Lung (tissue), 11 donors: ENCODE measurements at regions not wholly inside any gene's neighbourhood (a gene's known extent, or its start where the extent isn't known, plus 50 kb on each side); places are given as distances from the start of the nearest gene placed in this dataset.
A peak's percentile ranks its signal among the peaks of the same experiment; 100 is the strongest.
"Not testable (repeated sequence)": the region's sequence is repeated elsewhere in the genome, so short reads cannot be mapped to it uniquely, and the experiment has no call there.

ENCODE experiments used
- ATAC-seq: fragments of 200-7000 bp; cut with Tn5 transposase; one replicate; pipeline ENCODE4 v1.9.1; 2020; ENCODE audit warnings: moderate number of reproducible peaks; ENCODE audit not compliant: insufficient read depth, low FRiP score
- DNase-seq, 3 donors: peaks; one replicate each; pipeline ENCODE4 v3.0.0-alpha.2; 2013 to 2017
- H3K27ac ChIP-seq, 2 donors: one replicate each; pipeline ENCODE4 v1.5.1; 2013; ENCODE audit warnings: mild to moderate bottlenecking in 2 of 2, moderate library complexity in 2 of 2, control low read depth in 1 of 2, inconsistent platforms in 1 of 2, low read depth in 1 of 2, low read length in 1 of 2
- H3K27me3 ChIP-seq, 3 donors: one replicate each; pipeline ENCODE4 v1.5.1; 2013; ENCODE audit warnings: low read length in 2 of 3; ENCODE audit not compliant: control insufficient read depth in 3 of 3, insufficient read depth in 3 of 3
- H3K36me3 ChIP-seq, 4 donors: one replicate each; pipeline ENCODE4 v1.5.1; 2013; ENCODE audit warnings: low read length in 4 of 4, mild to moderate bottlenecking in 1 of 4, moderate library complexity in 1 of 4; ENCODE audit not compliant: control insufficient read depth in 4 of 4, insufficient read depth in 4 of 4
- H3K4me1 ChIP-seq, 5 donors: one replicate each; pipeline ENCODE4 v1.5.1; 2013; ENCODE audit warnings: low read length in 5 of 5, mild to moderate bottlenecking in 2 of 5, moderate library complexity in 1 of 5; ENCODE audit not compliant: control insufficient read depth in 5 of 5, insufficient read depth in 5 of 5
- H3K4me3 ChIP-seq: one replicate; pipeline ENCODE4 v1.5.1; 2013; ENCODE audit warnings: mild to moderate bottlenecking, control low read depth, moderate library complexity
- H3K9ac ChIP-seq, 2 donors: one replicate each; pipeline ENCODE4 v1.5.1; 2013; ENCODE audit warnings: low read length in 2 of 2, control low read depth in 1 of 2; ENCODE audit not compliant: insufficient read depth in 1 of 2
- H3K9me3 ChIP-seq, 4 donors: one replicate each; pipeline ENCODE4 v1.5.1; 2013; ENCODE audit warnings: low read length in 3 of 4, mild to moderate bottlenecking in 1 of 4, moderate library complexity in 1 of 4; ENCODE audit not compliant: control insufficient read depth in 4 of 4, insufficient read depth in 3 of 4
- WGBS, 2 donors: extraction: QIAGEN DNeasy Blood & Tissue Kit; methylation state at CpG; one replicate each; pipeline ENCODE4 v1.1.7; 2013; 5-methylcytosine and 5-hydroxymethylcytosine counted together
- TF ChIP-seq, protein P1 (sequence below): IDR thresholded peaks from 2 replicates; pipeline ENCODE4 v1.5.1; 2012; ENCODE audit warnings: mild to moderate bottlenecking; ENCODE audit errors: control extremely low read depth, extremely low read depth
- donor health status: control.
- donor health status: control.
- donor health status: Bipolar disorder and iron deficiency.
- donor health status: healthy.
- donor health status: DM: yes; HTN: yes; CAD: no.

GRCh38 chr11:119571311-119571710 is 148.3 kb upstream of the THY1 start:
- DNase-seq = no peak
- Histone ChIP-seq H3K4me3 (no peak overlapping the region), H3K27me3 (no peaks in the 10 kb centered on the region), H3K36me3 (no peaks in the 10 kb centered on the region), H3K9ac (no peak overlapping the region), H3K27ac (no peak overlapping the region), H3K9me3 (peaks cover 0 to 3% (median 0%) of the 10 kb centered on the region in 4 donors), H3K4me1 (peaks cover 0 to 4% (median 0%) of the 10 kb centered on the region in 5 donors)
- TF ChIP-seq, protein P1, sequence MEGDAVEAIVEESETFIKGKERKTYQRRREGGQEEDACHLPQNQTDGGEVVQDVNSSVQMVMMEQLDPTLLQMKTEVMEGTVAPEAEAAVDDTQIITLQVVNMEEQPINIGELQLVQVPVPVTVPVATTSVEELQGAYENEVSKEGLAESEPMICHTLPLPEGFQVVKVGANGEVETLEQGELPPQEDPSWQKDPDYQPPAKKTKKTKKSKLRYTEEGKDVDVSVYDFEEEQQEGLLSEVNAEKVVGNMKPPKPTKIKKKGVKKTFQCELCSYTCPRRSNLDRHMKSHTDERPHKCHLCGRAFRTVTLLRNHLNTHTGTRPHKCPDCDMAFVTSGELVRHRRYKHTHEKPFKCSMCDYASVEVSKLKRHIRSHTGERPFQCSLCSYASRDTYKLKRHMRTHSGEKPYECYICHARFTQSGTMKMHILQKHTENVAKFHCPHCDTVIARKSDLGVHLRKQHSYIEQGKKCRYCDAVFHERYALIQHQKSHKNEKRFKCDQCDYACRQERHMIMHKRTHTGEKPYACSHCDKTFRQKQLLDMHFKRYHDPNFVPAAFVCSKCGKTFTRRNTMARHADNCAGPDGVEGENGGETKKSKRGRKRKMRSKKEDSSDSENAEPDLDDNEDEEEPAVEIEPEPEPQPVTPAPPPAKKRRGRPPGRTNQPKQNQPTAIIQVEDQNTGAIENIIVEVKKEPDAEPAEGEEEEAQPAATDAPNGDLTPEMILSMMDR = no peak
- WGBS, 2 donors = 52 to 66% methylated on average over 3 of the region's 3 CpGs
- no peak for ATAC-seq

GRCh38 chr11:119567688-119568582 is 145.0 kb upstream of the THY1 start:
- TF ChIP-seq, protein P1 = no peak
- no peak overlapping the region for H3K4me3 ChIP-seq
- peaks cover 0 to 3% (median 0%) of the 10 kb centered on the region in 4 donors for H3K9me3 ChIP-seq
- ATAC-seq = no peak
- H3K4me1 ChIP-seq = peaks cover 0 to 4% (median 0%) of the 10 kb centered on the region in 5 donors
- peak; percentile 37 to 70 (median 69) for DNase-seq
- 57 to 74% methylated on average over 9 of the region's 9 CpGs for WGBS, 2 donors
- no peaks in the 10 kb centered on the region for H3K36me3 ChIP-seq
- H3K27ac ChIP-seq = no peak overlapping the region
- no peak overlapping the region for H3K9ac ChIP-seq
- no peaks in the 10 kb centered on the region for H3K27me3 ChIP-seq

- Histone ChIP-seq H3K27me3 (no peaks in the 10 kb centered on the region), H3K9ac (no peak overlapping the region), H3K27ac (no peak overlapping the region), H3K36me3 (no peaks in the 10 kb centered on the region), H3K4me3 (no peak overlapping the region), H3K4me1 (peaks cover 0 to 4% (median 0%) of the 10 kb centered on the region in 5 donors), H3K9me3 (peaks cover 0 to 2% (median 0%) of the 10 kb centered on the region in 4 donors)
- TF ChIP-seq, protein P1 = no peak
- no peak for DNase-seq
- ATAC-seq = no peak
- WGBS, 2 donors = 73 to 86% methylated on average over 2 of the region's 2 CpGs
Observed at GRCh38 chr11:119566319-119566718, 143.3 kb upstream of the THY1 start.

DNA sequence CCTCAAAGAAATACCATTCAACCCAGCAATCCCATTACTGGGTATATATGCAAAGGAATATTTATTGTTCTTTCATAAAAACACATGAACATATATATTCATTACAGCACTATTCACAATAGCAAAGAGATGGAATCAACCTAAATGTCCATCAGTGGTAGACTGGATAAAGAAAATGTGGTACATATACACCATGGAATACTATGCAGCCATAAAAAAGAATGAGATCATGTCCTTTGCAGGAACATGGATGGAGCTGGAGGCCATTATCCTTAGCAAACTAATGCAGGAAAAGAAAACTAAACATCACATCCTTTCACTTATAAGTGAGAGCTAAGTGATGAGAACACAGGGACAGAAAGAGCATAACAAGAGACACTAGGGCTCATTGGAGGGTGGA is 142.7 kb upstream of the THY1 start:
- H3K9ac ChIP-seq, ATAC-seq, H3K4me1 ChIP-seq, H3K9me3 ChIP-seq, H3K36me3 ChIP-seq, H3K27me3 ChIP-seq, H3K4me3 ChIP-seq, DNase-seq, H3K27ac ChIP-seq: not testable (repeated sequence)
